SK-N-MC (cell line): ENCODE measurements at regions not wholly inside any gene's neighbourhood (a gene's known extent, or its start where the extent isn't known, plus 50 kb on each side); places are given as distances from the start of the nearest gene placed in this dataset.

Source experiments
- DNase-seq: peaks from one replicate; pipeline ENCODE4 v3.0.0-alpha.2; 2011; ENCODE audit warnings: low read depth, low spot score
- H3K27ac ChIP-seq: fragments of 200-600 bp; sonication (generic); 2 replicates; pipeline ENCODE4 v1.5.1; 2016; ENCODE audit warnings: mixed run types
- H3K36me3 ChIP-seq: fragments of 200-600 bp; sonication (generic); 2 replicates; pipeline ENCODE4 v1.6.1; 2017; ENCODE audit warnings: antibody characterized with exemption, low read length, mixed read lengths; ENCODE audit not compliant: insufficient read depth
- H3K4me3 ChIP-seq: fragments of 200-600 bp; sonication (generic); 2 replicates; pipeline ENCODE4 v1.5.1; 2016
- H3K9ac ChIP-seq: fragments of 200-600 bp; sonication (generic); 2 replicates; pipeline ENCODE4 v1.8.0; 2017; ENCODE audit warnings: mixed run types, mixed read lengths; ENCODE audit not compliant: insufficient read length
- H3K9me3 ChIP-seq: fragments of 200-600 bp; sonication (generic); 2 replicates; pipeline ENCODE4 v1.6.1; 2017; ENCODE audit warnings: low read depth, mild to moderate bottlenecking, antibody characterized with exemption, low read length, moderate library complexity, mixed read lengths
- EZH2 ChIP-seq: fragments of 200-600 bp; sonication (generic); IDR thresholded peaks from one replicate; pipeline ENCODE4 v1.6.1; 2017; ENCODE audit warnings: antibody characterized with exemption
- FOXP2 ChIP-seq: optimal IDR thresholded peaks from 2 replicates; pipeline ENCODE3; 2011; ENCODE audit warnings: mild to moderate bottlenecking, moderate library complexity; ENCODE audit not compliant: insufficient read depth; ENCODE audit errors: extremely low read length, control extremely low read depth
- POLR2AphosphoS5 ChIP-seq: IDR thresholded peaks from 2 replicates; pipeline ENCODE4 v1.6.1; 2012; ENCODE audit warnings: mild to moderate bottlenecking, low read depth, low read length, borderline replicate concordance

DNA sequence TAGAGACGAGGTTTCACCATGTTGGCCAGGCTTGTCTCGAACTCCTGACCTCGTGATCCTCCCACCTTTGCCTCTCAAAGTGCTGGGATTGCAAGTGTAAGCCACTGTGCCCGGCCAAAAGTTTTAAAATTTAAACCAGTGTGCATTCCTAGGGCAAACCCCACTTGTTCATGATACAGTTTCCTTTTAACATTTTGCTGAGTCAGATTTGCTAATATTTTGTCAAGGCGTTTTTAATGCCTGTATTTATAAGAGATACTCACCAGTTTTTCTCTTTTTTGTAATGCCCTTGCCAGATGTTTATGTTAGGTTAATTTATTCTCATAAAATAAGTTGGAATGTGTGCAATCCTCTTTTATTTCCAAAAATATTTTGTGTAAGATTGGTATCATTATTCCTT, 927.4 kb downstream of the DNAJB9 start:
- Histone ChIP-seq H3K36me3 (no peaks in the 10 kb centered on the region), H3K4me3 (no peak overlapping the region), H3K27ac (peak overlapping the region; percentile 52; the same call in 1 of the 2 replicates), H3K9ac (no peak overlapping the region), H3K9me3 (no peaks in the 10 kb centered on the region)
- TF ChIP-seq FOXP2 (no peak), EZH2 (no peak), POLR2AphosphoS5 (no peak; the same call in 1 of the 2 replicates)
- no peak for DNase-seq

DNA sequence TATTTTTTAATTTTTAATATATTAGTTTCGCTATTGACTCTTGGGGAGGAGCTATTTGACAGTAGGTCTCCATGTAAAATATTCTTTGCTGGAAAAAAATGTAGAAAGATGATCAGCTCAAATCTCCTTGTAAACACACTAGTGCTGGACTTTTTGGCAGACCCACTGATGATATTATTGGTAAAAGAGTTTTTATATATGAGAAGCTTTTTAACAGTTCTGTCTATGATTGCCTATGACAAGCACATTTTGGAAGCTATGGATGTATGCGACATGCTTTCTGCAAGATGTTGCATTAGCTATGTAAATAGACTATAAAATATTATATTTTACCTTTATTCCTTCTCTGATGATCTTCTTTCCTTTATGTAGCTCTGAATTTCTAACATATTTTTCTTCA, 928.5 kb downstream of the DNAJB9 start:
- no peak overlapping the region for H3K9ac ChIP-seq
- TF ChIP-seq POLR2AphosphoS5 (no peak), EZH2 (no peak), FOXP2 (no peak)
- no peak overlapping the region for H3K27ac ChIP-seq
- H3K36me3 ChIP-seq, result no peaks in the 10 kb centered on the region
- DNase-seq, result no peak
- H3K4me3 ChIP-seq, result no peak overlapping the region
- H3K9me3 ChIP-seq, result no peaks in the 10 kb centered on the region

DNA sequence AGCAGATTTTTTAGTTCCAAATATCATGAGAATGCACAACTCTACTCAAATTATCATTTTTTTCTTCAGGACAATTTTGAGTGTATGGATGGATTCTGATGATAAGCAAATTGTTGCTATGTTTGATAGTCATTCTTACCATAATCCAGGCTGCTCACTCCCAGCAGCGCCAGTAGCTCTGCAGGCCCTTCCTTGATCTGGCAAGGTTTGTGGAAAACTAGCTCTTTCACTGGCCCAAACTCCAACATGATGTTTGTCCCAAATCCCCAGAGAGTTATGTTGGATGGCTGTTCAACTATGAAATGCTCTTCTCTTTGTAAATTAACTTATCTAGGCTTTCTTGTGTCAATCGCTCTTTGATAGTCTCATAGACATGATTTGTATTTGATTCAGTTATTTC, 933.7 kb downstream of the DNAJB9 start:
- TF ChIP-seq FOXP2, result no peak
- TF ChIP-seq POLR2AphosphoS5, result no peak
- TF ChIP-seq EZH2, result no peak
- DNase-seq, result no peak
- Histone ChIP-seq H3K4me3 (no peak overlapping the region), H3K27ac (no peak overlapping the region), H3K36me3 (no peaks in the 10 kb centered on the region), H3K9me3 (no peaks in the 10 kb centered on the region), H3K9ac (no peak overlapping the region)

DNA sequence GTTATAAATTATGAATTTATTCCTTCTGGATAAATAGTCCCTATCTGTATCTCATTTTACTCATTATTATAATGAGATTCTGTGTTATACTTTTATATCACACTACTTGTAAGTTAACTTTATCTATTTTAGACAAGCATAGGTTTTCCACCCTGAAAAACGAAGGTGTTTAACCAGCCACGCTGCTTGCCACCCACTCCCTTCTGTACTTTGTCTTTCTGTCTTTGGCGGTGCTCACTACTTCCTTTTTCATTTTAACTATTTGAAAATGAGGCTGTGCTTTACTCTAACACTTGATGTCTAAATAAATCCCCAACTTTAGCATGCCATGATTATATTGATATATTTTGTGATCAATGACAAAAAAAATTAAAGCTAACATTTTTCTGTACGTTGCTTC, 952.9 kb downstream of the DNAJB9 start:
- H3K4me3 ChIP-seq, result no peak overlapping the region
- H3K9me3 ChIP-seq, result no peaks in the 10 kb centered on the region
- no peak overlapping the region for H3K27ac ChIP-seq
- DNase-seq, result no peak
- no peak overlapping the region for H3K9ac ChIP-seq
- H3K36me3 ChIP-seq, result no peaks in the 10 kb centered on the region
- TF ChIP-seq FOXP2, result no peak
- TF ChIP-seq POLR2AphosphoS5, result no peak
- TF ChIP-seq EZH2, result no peak

DNA sequence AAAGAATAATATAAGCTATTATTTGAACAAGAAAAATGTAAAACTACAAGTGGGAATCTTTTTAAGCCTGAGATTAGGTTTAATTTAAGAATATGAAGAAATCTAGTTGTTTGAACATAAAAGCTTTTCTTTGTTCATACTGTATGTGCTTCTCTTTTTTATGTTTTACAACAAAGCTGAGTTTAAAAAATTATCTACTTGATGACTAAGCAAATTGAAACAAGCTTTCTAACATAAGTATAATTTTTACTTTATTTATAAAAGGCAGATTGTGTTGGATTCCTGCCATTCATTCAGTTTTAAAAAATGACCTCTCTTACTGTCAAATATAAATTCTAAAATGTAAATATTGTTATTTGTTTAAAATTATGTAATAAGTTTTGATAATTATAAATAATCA, 958.2 kb downstream of the DNAJB9 start:
- no peak for TF ChIP-seq EZH2
- no peak for TF ChIP-seq POLR2AphosphoS5
- TF ChIP-seq FOXP2, result no peak
- H3K9ac ChIP-seq, result no peak overlapping the region
- H3K9me3 ChIP-seq, result no peaks in the 10 kb centered on the region
- no peak overlapping the region for H3K4me3 ChIP-seq
- DNase-seq, result no peak
- H3K27ac ChIP-seq, result no peak overlapping the region
- no peaks in the 10 kb centered on the region for H3K36me3 ChIP-seq

DNA sequence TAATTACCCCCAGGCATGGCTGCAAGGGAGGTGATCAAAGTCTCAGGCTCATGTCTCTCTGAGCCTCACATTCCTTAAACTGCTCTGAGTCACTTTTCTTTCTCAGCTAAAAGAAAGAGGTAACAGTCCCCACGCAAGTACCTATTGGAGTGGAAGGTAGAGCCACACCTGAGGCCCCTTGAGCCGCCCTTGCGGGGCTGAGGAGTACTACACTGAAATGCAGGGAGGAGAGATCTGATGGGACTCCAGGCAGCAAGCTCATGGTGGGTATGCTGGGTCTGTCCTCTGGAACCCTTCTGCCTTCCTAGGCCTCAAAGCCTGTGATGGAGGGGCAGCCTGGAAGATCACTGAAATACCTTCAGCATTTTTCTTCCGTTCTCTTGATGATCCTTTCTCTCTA, 960.0 kb downstream of the DNAJB9 start:
- no peak for TF ChIP-seq FOXP2
- no peak for DNase-seq
- Histone ChIP-seq H3K4me3 (no peak overlapping the region), H3K9me3 (no peaks in the 10 kb centered on the region), H3K27ac (no peak overlapping the region), H3K36me3 (no peaks in the 10 kb centered on the region), H3K9ac (no peak overlapping the region)

DNA sequence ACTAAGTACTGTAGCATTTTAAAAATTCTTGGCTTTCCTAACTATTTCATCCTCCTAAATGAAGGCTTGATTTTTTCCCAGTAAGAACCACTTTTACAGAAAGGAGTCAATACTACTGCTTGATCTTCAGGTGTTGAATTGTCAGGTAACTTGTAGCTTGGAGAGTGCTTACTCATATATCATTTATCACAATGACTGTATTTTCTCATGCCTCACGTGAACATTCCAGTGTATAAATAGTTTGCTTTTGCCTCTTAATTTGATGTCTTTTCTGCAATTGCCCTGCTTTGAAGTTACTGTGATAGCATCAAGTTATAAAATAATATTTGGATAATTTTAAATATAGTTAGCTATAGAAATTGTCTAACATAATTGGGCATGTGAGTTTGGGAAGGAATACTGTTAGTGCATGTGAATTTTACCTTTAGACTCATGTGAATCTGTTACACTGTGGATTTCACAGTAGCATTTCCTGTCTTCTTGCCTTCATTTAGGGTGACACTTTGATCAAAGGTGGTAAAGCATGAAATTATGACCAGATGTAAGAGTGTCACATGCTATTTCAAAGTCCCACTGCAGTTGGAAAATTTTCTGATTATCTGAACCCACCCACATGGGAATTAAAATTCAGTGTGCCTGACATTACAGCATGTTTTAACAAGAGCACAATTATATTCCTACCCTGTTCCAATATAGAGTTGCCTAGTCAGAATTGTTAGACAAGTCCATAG, 962.8 kb downstream of the DNAJB9 start:
- no peaks in the 10 kb centered on the region for H3K36me3 ChIP-seq
- TF ChIP-seq FOXP2 (no peak), POLR2AphosphoS5 (no peak), EZH2 (no peak)
- no peaks in the 10 kb centered on the region for H3K9me3 ChIP-seq
- no peak overlapping the region for H3K4me3 ChIP-seq
- no peak overlapping the region for H3K27ac ChIP-seq
- no peak for DNase-seq
- no peak overlapping the region for H3K9ac ChIP-seq

DNA sequence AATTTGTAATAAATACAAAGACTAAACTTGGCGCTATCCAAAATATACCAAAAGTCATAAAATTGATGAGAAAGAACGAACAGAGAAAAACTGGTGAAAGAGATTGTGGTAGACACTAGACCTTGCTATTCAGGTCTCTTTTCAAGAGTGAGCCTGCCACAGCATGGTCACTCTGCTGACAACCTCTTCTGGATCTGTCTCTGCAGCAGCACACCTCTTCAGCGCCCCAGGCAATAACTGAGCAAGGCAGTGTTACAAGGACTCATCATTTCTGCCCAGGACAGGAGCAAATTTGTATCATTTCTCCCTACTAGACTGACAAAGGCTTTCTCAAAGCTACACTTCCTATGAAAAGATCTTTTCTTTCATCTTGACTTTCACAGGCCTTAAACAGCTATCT, 976.0 kb downstream of the DNAJB9 start:
- no peak for TF ChIP-seq FOXP2
- no peak for TF ChIP-seq EZH2
- no peak for TF ChIP-seq POLR2AphosphoS5
- Histone ChIP-seq H3K27ac (no peak overlapping the region), H3K36me3 (no peaks in the 10 kb centered on the region), H3K9me3 (no peaks in the 10 kb centered on the region), H3K4me3 (no peak overlapping the region), H3K9ac (no peak overlapping the region)
- no peak for DNase-seq
